ENCODE measurements at regions not wholly inside any gene's neighbourhood (a gene's known extent, or its start where the extent isn't known, plus 50 kb on each side); places are given as distances from the start of the nearest gene placed in this dataset.

GRCh38 chr6:9717568-9717967 is 697.3 kb downstream of the TFAP2A start:
- TF ChIP-seq CTCF (IDR thresholded peaks at IDR 0.05) (no peak), POLR2A (IDR thresholded peaks at IDR 0.05) (no peak)
